ENCODE measurements at regions not wholly inside any gene's neighbourhood (a gene's known extent, or its start where the extent isn't known, plus 50 kb on each side); places are given as distances from the start of the nearest gene placed in this dataset.
A peak's percentile ranks its signal among the peaks of the same experiment; 100 is the strongest.

- no peaks in the 10 kb centered on the region for H3K36me3 ChIP-seq (replicated peaks in 1 of 2; ENCODE audit: control insufficient read depth in 1 of 2, insufficient read depth in 2 of 2, low read length in 2 of 2)
- no peak overlapping the region for H3K27ac ChIP-seq (ENCODE audit: extremely low read length, insufficient read depth, low read length)
- no peak for TF ChIP-seq NFKB2 (CRISPR knock-in tag; IDR thresholded peaks at IDR 0.05; ENCODE audit: borderline replicate concordance)
- TF ChIP-seq, protein P1, sequence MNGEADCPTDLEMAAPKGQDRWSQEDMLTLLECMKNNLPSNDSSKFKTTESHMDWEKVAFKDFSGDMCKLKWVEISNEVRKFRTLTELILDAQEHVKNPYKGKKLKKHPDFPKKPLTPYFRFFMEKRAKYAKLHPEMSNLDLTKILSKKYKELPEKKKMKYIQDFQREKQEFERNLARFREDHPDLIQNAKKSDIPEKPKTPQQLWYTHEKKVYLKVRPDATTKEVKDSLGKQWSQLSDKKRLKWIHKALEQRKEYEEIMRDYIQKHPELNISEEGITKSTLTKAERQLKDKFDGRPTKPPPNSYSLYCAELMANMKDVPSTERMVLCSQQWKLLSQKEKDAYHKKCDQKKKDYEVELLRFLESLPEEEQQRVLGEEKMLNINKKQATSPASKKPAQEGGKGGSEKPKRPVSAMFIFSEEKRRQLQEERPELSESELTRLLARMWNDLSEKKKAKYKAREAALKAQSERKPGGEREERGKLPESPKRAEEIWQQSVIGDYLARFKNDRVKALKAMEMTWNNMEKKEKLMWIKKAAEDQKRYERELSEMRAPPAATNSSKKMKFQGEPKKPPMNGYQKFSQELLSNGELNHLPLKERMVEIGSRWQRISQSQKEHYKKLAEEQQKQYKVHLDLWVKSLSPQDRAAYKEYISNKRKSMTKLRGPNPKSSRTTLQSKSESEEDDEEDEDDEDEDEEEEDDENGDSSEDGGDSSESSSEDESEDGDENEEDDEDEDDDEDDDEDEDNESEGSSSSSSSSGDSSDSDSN (CRISPR knock-in tag; IDR thresholded peaks at IDR 0.05): no peak
- no peak for TF ChIP-seq ETS1 (CRISPR knock-in tag; IDR thresholded peaks at IDR 0.05)
- TF ChIP-seq MAFF (IDR thresholded peaks at IDR 0.05; ENCODE audit: low read depth, low read length): peak; percentile 73
- TF ChIP-seq HNRNPK (IDR thresholded peaks at IDR 0.05; ENCODE audit: low read depth, low read length, poor library complexity, severe bottlenecking): no peak
- TF ChIP-seq KAT8 (CRISPR knock-in tag; IDR thresholded peaks at IDR 0.05): no peak
- peak; percentile 71 to 87; a peak in 3 of 4 replicates for TF ChIP-seq MAFK (conservative IDR thresholded peaks at IDR 0.05 in 1 of 2, IDR thresholded peaks at IDR 0.05 in 1 of 2; ENCODE audit: low read length in 2 of 2)
- no peaks in the 10 kb centered on the region for H4K20me1 ChIP-seq (ENCODE audit: insufficient read depth, low read length)
- in situ Hi-C loops (cut with HindIII; ENCODE audit: extremely low pct_ligation_motif_present, low pct_unique_long_range_greater_than_20kb): no loop called here
- 55% methylated on average over 1 of the region's 1 CpG for WGBS (ENCODE audit: low lambda C conversion rate)
- no peak overlapping the region for H3K9ac ChIP-seq (ENCODE audit: insufficient read depth, low read depth, low read length)
- FAIRE-seq: no peak
- intact Hi-C loops (cut with micrococcal nuclease; ENCODE audit: unreplicated experiment): no loop called here
- H3K4me2 ChIP-seq (ENCODE audit: low read depth, low read length): no peak overlapping the region
- ChIA-PET POLR2A (no interaction called here), CTCF (ENCODE audit: low intra/inter-chr PET ratio, low total read pairs) (no interaction called here)
- BruUV-seq (replicated peaks): no TSS peak
- H3K79me2 ChIP-seq (ENCODE audit: insufficient read depth, low read length): no peaks in the 10 kb centered on the region
- no peak overlapping the region for H2AFZ ChIP-seq (ENCODE audit: low read length)
- no peaks in the 10 kb centered on the region for H3K9me3 ChIP-seq (ENCODE audit: low read length)
- H3K4me1 ChIP-seq (ENCODE audit: insufficient read depth, low read length): no peaks in the 10 kb centered on the region
- DNase-seq (ENCODE audit: low spot score): no peak
- H3K4me3 ChIP-seq (replicated peaks in 1 of 3; ENCODE audit: insufficient read depth in 1 of 3, low read depth in 2 of 3, low read length in 3 of 3): no peak overlapping the region
- ATAC-seq: no peak
- no peaks in the 10 kb centered on the region for H3K27me3 ChIP-seq (ENCODE audit: control insufficient read depth in 1 of 2, insufficient read depth in 2 of 2, low read length in 2 of 2)
Observed at GRCh38 chr4:125551967-125552366, 237.2 kb downstream of the FAT4 start.
